ENCODE measurements at regions not wholly inside any gene's neighbourhood (a gene's known extent, or its start where the extent isn't known, plus 50 kb on each side); places are given as distances from the start of the nearest gene placed in this dataset.

DNA sequence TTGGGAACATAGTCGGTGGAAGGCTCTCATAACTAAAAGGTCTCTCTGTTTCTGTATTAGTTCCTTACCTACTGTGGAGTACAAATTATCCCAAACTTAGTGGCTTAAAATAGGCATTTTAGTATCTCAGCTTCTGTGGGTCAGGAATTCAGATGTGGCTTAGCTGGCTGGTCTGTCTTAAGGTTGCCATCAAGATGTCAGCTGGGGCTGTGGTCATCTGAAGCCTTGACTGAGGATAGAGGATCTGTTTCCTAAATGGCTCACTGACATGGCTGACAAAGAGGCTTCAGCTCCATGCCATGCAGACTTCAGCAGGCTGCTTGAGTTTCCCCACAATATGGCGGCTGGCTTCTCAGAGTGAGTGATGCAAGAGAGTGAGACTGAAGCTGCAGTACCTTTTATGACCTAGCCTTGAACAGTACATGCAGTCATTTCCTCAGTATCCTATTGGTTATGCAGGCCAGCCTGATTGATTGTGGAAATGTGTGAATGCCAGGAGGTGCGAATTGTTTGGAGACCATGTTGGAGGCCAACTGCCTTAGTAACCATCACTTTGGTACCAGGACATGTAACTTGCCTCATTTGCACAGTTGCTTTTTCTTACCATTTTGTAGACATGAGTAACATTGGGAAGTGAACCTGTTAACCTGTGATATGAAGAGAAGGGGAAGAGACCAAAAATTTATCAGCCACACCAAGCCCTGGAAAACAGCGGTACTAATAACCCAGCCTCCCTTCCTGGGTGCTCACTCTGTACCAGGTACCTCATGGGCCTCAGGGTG is 152.8 kb upstream of the IER5L start:
- TF ChIP-seq POLR2A (IDR thresholded peaks at IDR 0.05; ENCODE audit: low read length) (no peak), GATA1 (IDR thresholded peaks at IDR 0.05; ENCODE audit: low read depth, low read length) (no peak)

Measured in erythroblast (primary cell).